Thyroid gland (tissue), 4 donors: ENCODE measurements at regions not wholly inside any gene's neighbourhood (a gene's known extent, or its start where the extent isn't known, plus 50 kb on each side); places are given as distances from the start of the nearest gene placed in this dataset.

ENCODE experiments used
- CTCF ChIP-seq, 6 experiments: fragments of 200-600 bp in 3 of 6; fragments of 450-650 bp in 3 of 6; sonication (generic) in 3 of 6; IDR thresholded peaks; one replicate each; pipeline ENCODE4 v1.5.1; 2016 to 2019; ENCODE audit warnings: antibody characterized with exemption in 6 of 6, mild to moderate bottlenecking in 2 of 6, inconsistent platforms in 1 of 6, moderate library complexity in 1 of 6
- POLR2A ChIP-seq, 2 donors: fragments of 450-650 bp; IDR thresholded peaks; one replicate each; pipeline ENCODE4 v1.6.1; 2017; ENCODE audit warnings: antibody characterized with exemption in 2 of 2, mild to moderate bottlenecking in 2 of 2, moderate library complexity in 1 of 2

GRCh38 chr6:40715570-40716403, 128.6 kb upstream of the LRFN2 start:
- no peak for TF ChIP-seq CTCF (IDR thresholded peaks at IDR 0.05)
- no peak for TF ChIP-seq POLR2A (IDR thresholded peaks at IDR 0.05)
